Fibroblast of villous mesenchyme (primary cell): ENCODE measurements at regions not wholly inside any gene's neighbourhood (a gene's known extent, or its start where the extent isn't known, plus 50 kb on each side); places are given as distances from the start of the nearest gene placed in this dataset.

ENCODE experiments used
- DNase-seq: peaks from one replicate; pipeline ENCODE4 v3.0.0-alpha.2; 2010; ENCODE audit warnings: low read depth
- H3K4me3 ChIP-seq: 2 replicates; pipeline ENCODE4 v1.5.1; 2011; ENCODE audit warnings: low read depth, mild to moderate bottlenecking, low read length
- TF ChIP-seq, protein P1 (sequence below): IDR thresholded peaks from 2 replicates; pipeline ENCODE4 v1.5.1; 2012; ENCODE audit warnings: low read depth, mild to moderate bottlenecking, low read length; ENCODE audit not compliant: insufficient read depth

DNA sequence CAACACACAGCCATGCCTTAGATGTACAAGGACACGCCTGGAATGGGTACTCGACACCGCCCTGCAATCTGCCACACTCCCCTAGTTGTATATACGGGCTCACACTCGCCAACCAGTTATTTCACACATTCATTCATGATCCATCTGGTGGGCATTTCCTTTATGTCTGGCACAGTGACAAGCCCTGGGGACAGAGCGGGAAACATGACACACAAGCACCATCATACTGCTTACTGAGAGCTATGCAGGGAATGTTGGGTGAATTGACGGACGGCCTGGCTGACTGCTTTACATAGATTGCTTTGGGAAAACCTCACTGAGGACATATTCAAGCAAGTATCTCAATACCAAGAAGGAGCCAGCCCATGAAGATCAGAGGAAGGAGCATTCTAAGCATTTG, 448.0 kb upstream of the SPRED2 start:
- no peak for DNase-seq
- no peak overlapping the region for H3K4me3 ChIP-seq

GRCh38 chr2:65878011-65878340, 445.6 kb upstream of the SPRED2 start:
- TF ChIP-seq, protein P1, sequence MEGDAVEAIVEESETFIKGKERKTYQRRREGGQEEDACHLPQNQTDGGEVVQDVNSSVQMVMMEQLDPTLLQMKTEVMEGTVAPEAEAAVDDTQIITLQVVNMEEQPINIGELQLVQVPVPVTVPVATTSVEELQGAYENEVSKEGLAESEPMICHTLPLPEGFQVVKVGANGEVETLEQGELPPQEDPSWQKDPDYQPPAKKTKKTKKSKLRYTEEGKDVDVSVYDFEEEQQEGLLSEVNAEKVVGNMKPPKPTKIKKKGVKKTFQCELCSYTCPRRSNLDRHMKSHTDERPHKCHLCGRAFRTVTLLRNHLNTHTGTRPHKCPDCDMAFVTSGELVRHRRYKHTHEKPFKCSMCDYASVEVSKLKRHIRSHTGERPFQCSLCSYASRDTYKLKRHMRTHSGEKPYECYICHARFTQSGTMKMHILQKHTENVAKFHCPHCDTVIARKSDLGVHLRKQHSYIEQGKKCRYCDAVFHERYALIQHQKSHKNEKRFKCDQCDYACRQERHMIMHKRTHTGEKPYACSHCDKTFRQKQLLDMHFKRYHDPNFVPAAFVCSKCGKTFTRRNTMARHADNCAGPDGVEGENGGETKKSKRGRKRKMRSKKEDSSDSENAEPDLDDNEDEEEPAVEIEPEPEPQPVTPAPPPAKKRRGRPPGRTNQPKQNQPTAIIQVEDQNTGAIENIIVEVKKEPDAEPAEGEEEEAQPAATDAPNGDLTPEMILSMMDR: no peak
- no peak overlapping the region for H3K4me3 ChIP-seq
- no peak for DNase-seq

More for the DNA sequence above, 448.0 kb upstream of the SPRED2 start:
- TF ChIP-seq, protein P1: no peak

DNA sequence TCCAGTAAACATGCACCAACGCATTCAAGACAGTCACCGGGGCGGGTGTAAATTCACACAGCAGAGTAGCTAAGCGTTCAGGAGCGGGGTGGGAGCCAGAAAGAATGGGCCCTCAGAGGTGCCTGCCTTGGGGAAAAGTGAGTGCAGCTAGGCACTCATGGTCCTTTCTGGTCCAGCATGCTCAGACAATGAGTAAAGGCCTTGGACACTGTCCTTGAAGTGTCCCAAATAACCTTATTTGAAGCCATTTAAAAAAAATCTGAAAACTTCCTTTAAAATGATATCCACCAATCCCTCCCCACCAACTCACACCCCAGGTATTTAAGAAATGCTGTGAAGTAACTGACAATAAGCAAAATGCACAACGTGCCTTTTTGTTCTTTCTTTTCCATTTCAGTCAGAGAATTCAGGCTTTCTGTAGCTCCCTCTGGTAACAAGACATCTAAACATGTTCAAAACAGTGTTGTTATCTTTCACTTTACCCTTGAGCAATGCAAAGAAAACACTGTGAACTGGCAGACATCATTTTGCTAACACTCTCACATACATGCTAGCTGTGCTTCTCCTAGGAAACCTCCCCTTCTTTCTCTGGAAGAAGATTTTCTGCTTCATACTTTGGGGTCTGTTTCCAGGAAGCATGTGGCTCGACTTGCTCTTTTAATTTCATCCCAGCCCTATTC, 445.1 kb upstream of the SPRED2 start:
- no peak for DNase-seq
- H3K4me3 ChIP-seq: no peak overlapping the region
- TF ChIP-seq, protein P1: no peak

DNA sequence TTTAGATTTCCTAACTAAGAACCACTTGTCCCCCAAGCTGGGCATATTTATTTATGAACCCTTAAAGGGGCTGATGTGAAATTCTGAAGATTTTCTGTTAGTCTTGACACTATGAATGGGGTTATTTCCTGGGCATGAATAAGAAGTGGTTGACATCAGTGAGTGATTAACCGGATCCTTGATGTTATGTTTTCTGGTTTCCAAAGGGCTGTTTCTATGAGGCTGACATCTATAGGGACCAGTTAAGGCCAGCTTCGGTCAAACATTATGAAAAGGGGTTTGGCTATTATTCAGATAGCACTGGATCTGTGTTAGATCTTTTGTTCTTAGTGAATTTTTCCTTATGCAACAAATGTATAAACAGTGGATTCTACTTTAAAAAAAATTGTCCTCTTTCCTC, 443.7 kb upstream of the SPRED2 start:
- TF ChIP-seq, protein P1: no peak
- H3K4me3 ChIP-seq: no peak overlapping the region
- DNase-seq: no peak

DNA sequence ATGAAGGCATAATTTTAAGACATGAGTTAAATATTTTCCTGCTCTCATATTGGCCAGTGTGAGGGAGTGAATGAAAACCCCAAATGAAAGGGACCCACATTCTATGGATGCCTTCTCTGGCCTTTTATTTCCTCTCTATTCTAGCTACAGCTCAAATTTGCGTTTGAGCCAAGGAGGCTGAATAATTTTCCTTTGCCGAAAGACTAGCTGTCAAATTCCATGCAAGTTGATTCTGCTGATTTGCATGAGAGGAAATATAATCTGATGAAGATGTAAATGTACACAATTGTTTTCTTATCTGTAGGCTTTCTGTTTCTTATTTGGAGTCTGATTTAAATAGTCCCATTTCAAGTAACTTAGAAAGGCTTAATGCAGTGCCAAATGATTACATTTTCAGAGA, 438.4 kb upstream of the SPRED2 start:
- H3K4me3 ChIP-seq: no peak overlapping the region
- DNase-seq: no peak
- TF ChIP-seq, protein P1: no peak

GRCh38 chr2:65869296-65869695, 436.9 kb upstream of the SPRED2 start:
- no peak overlapping the region for H3K4me3 ChIP-seq
- DNase-seq: no peak
- TF ChIP-seq, protein P1: no peak

- TF ChIP-seq, protein P1: no peak
- H3K4me3 ChIP-seq: no peak overlapping the region
- DNase-seq: no peak
Observed at GRCh38 chr2:65868177-65868576, 435.8 kb upstream of the SPRED2 start.
